Fibroblast of the conjunctiva (primary cell): ENCODE measurements at regions not wholly inside any gene's neighbourhood (a gene's known extent, or its start where the extent isn't known, plus 50 kb on each side); places are given as distances from the start of the nearest gene placed in this dataset.
"Not testable (repeated sequence)": the region's sequence is repeated elsewhere in the genome, so short reads cannot be mapped to it uniquely, and the experiment has no call there.

ENCODE experiments used
- DNase-seq: peaks from one replicate; pipeline ENCODE4 v3.0.0-alpha.2; 2010; ENCODE audit warnings: low read depth

- no peak for DNase-seq
Observed at GRCh38 chr18:47728921-47729320, 201.5 kb downstream of the SMAD2 start.

- DNase-seq, result no peak
Observed at GRCh38 chr18:47727409-47727808, 203.1 kb downstream of the SMAD2 start.

GRCh38 chr18:47726550-47726949, 203.9 kb downstream of the SMAD2 start:
- no peak for DNase-seq

GRCh38 chr18:47725656-47726055, 204.8 kb downstream of the SMAD2 start:
- no peak for DNase-seq

GRCh38 chr18:47724186-47724975, 206.1 kb downstream of the SMAD2 start:
- DNase-seq, result no peak

GRCh38 chr18:47721876-47722275, 208.6 kb downstream of the SMAD2 start:
- no peak for DNase-seq

GRCh38 chr18:47720741-47721140, 209.7 kb downstream of the SMAD2 start:
- no peak for DNase-seq

GRCh38 chr18:47719096-47719780, 211.2 kb downstream of the SMAD2 start:
- no peak for DNase-seq

GRCh38 chr18:47718646-47719045, 211.8 kb downstream of the SMAD2 start:
- no peak for DNase-seq

GRCh38 chr18:47717257-47717656, 213.2 kb downstream of the SMAD2 start:
- DNase-seq, result no peak

- no peak for DNase-seq
Observed at GRCh38 chr18:47716632-47717185, 213.8 kb downstream of the SMAD2 start.

- no peak for DNase-seq
Observed at GRCh38 chr18:47710451-47710850, 220.0 kb downstream of the SMAD2 start.

- no peak for DNase-seq
Observed at GRCh38 chr18:47709556-47709955, 220.9 kb downstream of the SMAD2 start.

GRCh38 chr18:47708206-47708605, 222.3 kb downstream of the SMAD2 start:
- no peak for DNase-seq

- no peak for DNase-seq
Observed at GRCh38 chr18:47701134-47701533, 229.3 kb downstream of the SMAD2 start.

- no peak for DNase-seq
Observed at GRCh38 chr18:47696870-47697269, 233.6 kb downstream of the SMAD2 start.

- DNase-seq, result no peak
Observed at GRCh38 chr18:47691611-47692010, 238.8 kb downstream of the SMAD2 start.

- DNase-seq, result not testable (repeated sequence)
Observed at GRCh38 chr18:47690778-47691177, 239.7 kb downstream of the SMAD2 start.

GRCh38 chr18:47689371-47689770, 241.1 kb downstream of the SMAD2 start:
- DNase-seq, result no peak

GRCh38 chr18:47686806-47687205, 243.7 kb downstream of the SMAD2 start:
- no peak for DNase-seq

GRCh38 chr18:47683774-47684173, 246.7 kb downstream of the SMAD2 start:
- DNase-seq, result no peak

GRCh38 chr18:47682876-47683275, 247.6 kb downstream of the SMAD2 start:
- DNase-seq, result no peak

GRCh38 chr18:47680488-47680887, 250.0 kb downstream of the SMAD2 start:
- DNase-seq, result no peak
